Liver (tissue), 7 donors: ENCODE measurements at regions not wholly inside any gene's neighbourhood (a gene's known extent, or its start where the extent isn't known, plus 50 kb on each side); places are given as distances from the start of the nearest gene placed in this dataset.

Experiments
- DNase-seq: peaks from one replicate; pipeline ENCODE4 v3.0.0-alpha.2; 2017; ENCODE audit warnings: low spot score
- H3K27ac ChIP-seq, 2 donors: one replicate each; pipeline ENCODE4 v1.7.0; 2013; ENCODE audit warnings: inconsistent platforms in 2 of 2, low read length in 2 of 2, control low read depth in 1 of 2, low read depth in 1 of 2, mild to moderate bottlenecking in 1 of 2
- H3K27me3 ChIP-seq, 4 donors: one replicate each; pipeline versions ENCODE4 v1.6.1 to v1.7.0; 2013; ENCODE audit warnings: low read length in 3 of 4, inconsistent platforms in 1 of 4, mild to moderate bottlenecking in 1 of 4, moderate library complexity in 1 of 4; ENCODE audit not compliant: control insufficient read depth in 4 of 4, insufficient read depth in 4 of 4
- H3K36me3 ChIP-seq, 4 donors: one replicate each; pipeline versions ENCODE4 v1.6.1 to v1.7.0; 2013; ENCODE audit warnings: low read length in 3 of 4, mild to moderate bottlenecking in 3 of 4, low read depth in 1 of 4, moderate library complexity in 1 of 4; ENCODE audit not compliant: control insufficient read depth in 4 of 4, insufficient read depth in 3 of 4
- H3K4me1 ChIP-seq, 4 donors: one replicate each; pipeline versions ENCODE4 v1.6.1 to v1.7.0; 2013; ENCODE audit warnings: low read length in 3 of 4, mild to moderate bottlenecking in 3 of 4, moderate library complexity in 1 of 4; ENCODE audit not compliant: control insufficient read depth in 4 of 4, insufficient read depth in 4 of 4
- H3K4me3 ChIP-seq, 3 donors: one replicate each; pipeline versions ENCODE4 v1.6.1 to v1.7.0; 2013; ENCODE audit warnings: low read length in 3 of 3, control low read depth in 1 of 3, low read depth in 1 of 3, mild to moderate bottlenecking in 1 of 3
- H3K9ac ChIP-seq, 2 donors: one replicate each; pipeline ENCODE4 v1.7.0; 2013; ENCODE audit warnings: low read length in 2 of 2, mild to moderate bottlenecking in 2 of 2, moderate library complexity in 2 of 2, control low read depth in 1 of 2, low read depth in 1 of 2
- H3K9me3 ChIP-seq, 4 donors: one replicate each; pipeline versions ENCODE4 v1.6.1 to v1.7.0; 2013; ENCODE audit warnings: low read length in 3 of 4; ENCODE audit not compliant: control insufficient read depth in 4 of 4
- EGR1 ChIP-seq, 2 donors: IDR thresholded peaks; 2 replicates each; pipeline ENCODE4 v1.6.1; 2016 to 2018; ENCODE audit warnings: antibody characterized with exemption in 2 of 2, low read depth in 2 of 2
- FOXA1 ChIP-seq: IDR thresholded peaks from 2 replicates; pipeline ENCODE4 v1.6.1; 2016; ENCODE audit warnings: antibody characterized with exemption
- FOXA2 ChIP-seq: IDR thresholded peaks from 2 replicates; pipeline ENCODE4 v1.6.1; 2016; ENCODE audit warnings: antibody characterized with exemption
- HNF4G ChIP-seq: IDR thresholded peaks from 2 replicates; pipeline ENCODE4 v1.6.1; 2016; ENCODE audit warnings: antibody characterized with exemption
- JUND ChIP-seq, 2 donors: IDR thresholded peaks; 2 replicates each; pipeline ENCODE4 v1.6.1; 2016; ENCODE audit warnings: antibody characterized with exemption in 2 of 2
- NR2F2 ChIP-seq: IDR thresholded peaks from 2 replicates; pipeline ENCODE4 v1.6.1; 2016; ENCODE audit warnings: antibody characterized with exemption
- REST ChIP-seq: IDR thresholded peaks from 2 replicates; pipeline ENCODE4 v1.6.1; 2016; ENCODE audit warnings: antibody characterized with exemption, mild to moderate bottlenecking
- RXRA ChIP-seq, 2 donors: IDR thresholded peaks; 2 replicates each; pipeline ENCODE4 v1.6.1; 2017 to 2018; ENCODE audit warnings: antibody characterized with exemption in 2 of 2, mild to moderate bottlenecking in 1 of 2
- YY1 ChIP-seq: IDR thresholded peaks from 2 replicates; pipeline ENCODE4 v1.6.1; 2016; ENCODE audit warnings: antibody characterized with exemption, mild to moderate bottlenecking
- WGBS: extraction: QIAGEN DNeasy Blood & Tissue Kit; methylation state at CpG from one replicate; pipeline ENCODE4 v1.1.7; 2013; 5-methylcytosine and 5-hydroxymethylcytosine counted together
- TF ChIP-seq, protein P1 (sequence below): IDR thresholded peaks from 2 replicates; pipeline ENCODE4 v1.6.1; 2016; ENCODE audit warnings: antibody characterized with exemption
- TF ChIP-seq, protein P2 (sequence below): IDR thresholded peaks from 2 replicates; pipeline ENCODE4 v1.6.1; 2016; ENCODE audit warnings: antibody characterized with exemption
- donor health status: healthy.
- donor health status: healthy.
- donor health status: healthy.
- donor health status: healthy.

DNA sequence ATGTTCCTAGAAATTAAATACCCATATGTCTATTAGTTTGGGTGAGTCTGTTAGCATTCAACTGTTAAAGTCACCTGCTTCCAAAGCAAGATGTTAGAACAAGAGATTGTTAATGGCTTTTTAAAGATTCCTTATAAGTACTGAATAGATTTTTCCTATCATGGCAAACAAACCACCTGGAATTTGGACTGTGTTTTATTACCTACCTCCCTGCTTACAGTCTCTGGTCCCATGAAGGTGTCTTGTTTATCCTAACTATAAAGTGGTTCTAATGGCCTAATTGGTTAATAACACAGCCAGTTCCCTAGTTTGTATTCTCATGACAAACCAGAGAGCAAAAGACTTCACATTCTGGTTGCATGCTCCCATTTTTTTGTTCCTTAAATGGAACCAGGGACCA, 149.5 kb downstream of the PPP1R2C start (continued):
- TF ChIP-seq REST = no peak
- no peak for TF ChIP-seq HNF4G
- no peak for TF ChIP-seq FOXA1
- TF ChIP-seq, protein P1, sequence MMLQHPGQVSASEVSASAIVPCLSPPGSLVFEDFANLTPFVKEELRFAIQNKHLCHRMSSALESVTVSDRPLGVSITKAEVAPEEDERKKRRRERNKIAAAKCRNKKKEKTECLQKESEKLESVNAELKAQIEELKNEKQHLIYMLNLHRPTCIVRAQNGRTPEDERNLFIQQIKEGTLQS = no peak
- TF ChIP-seq FOXA2 = no peak
- TF ChIP-seq EGR1 (IDR thresholded peaks at IDR 0.05; ENCODE audit: low read depth in 2 of 2) = no peak
- TF ChIP-seq RXRA (IDR thresholded peaks at IDR 0.05) = no peak
- no peak for TF ChIP-seq JUND (IDR thresholded peaks at IDR 0.05)

DNA sequence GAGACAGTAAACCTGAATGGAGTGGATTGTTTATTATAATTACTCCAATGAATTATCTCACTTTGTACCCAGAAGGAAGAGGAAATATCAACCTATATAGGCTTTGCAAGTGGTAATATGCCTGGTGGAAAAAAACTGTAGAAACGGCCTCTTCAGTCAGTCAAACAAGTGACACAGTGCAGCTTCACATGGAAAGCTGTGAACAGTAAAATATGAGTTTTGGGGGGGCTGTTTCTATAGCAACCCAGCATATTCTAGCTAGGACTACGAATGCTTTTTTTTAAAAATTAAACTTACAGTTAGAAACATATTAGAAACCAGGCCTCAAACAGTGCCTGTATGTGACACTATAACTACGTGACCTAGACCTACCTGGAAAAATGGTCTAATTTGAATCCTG, 150.1 kb downstream of the PPP1R2C start:
- Histone ChIP-seq H3K4me1 (no peaks in the 10 kb centered on the region), H3K27ac (no peak overlapping the region), H3K9ac (no peak overlapping the region), H3K36me3 (no peaks in the 10 kb centered on the region), H3K4me3 (no peak overlapping the region), H3K9me3 (no peaks in the 10 kb centered on the region), H3K27me3 (peaks cover 0 to 6% (median 0%) of the 10 kb centered on the region in 4 donors)
- no peak for DNase-seq
- TF ChIP-seq, protein P1 = no peak
- TF ChIP-seq EGR1 (IDR thresholded peaks at IDR 0.05; ENCODE audit: low read depth in 2 of 2) (no peak), YY1 (no peak), RXRA (IDR thresholded peaks at IDR 0.05) (no peak), REST (no peak), NR2F2 (no peak)
- TF ChIP-seq, protein P2, sequence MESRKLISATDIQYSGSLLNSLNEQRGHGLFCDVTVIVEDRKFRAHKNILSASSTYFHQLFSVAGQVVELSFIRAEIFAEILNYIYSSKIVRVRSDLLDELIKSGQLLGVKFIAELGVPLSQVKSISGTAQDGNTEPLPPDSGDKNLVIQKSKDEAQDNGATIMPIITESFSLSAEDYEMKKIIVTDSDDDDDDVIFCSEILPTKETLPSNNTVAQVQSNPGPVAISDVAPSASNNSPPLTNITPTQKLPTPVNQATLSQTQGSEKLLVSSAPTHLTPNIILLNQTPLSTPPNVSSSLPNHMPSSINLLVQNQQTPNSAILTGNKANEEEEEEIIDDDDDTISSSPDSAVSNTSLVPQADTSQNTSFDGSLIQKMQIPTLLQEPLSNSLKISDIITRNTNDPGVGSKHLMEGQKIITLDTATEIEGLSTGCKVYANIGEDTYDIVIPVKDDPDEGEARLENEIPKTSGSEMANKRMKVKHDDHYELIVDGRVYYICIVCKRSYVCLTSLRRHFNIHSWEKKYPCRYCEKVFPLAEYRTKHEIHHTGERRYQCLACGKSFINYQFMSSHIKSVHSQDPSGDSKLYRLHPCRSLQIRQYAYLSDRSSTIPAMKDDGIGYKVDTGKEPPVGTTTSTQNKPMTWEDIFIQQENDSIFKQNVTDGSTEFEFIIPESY = no peak
- WGBS = 93% methylated on average over 3 of the region's 3 CpGs
